Lung (tissue), 11 donors: ENCODE measurements at regions not wholly inside any gene's neighbourhood (a gene's known extent, or its start where the extent isn't known, plus 50 kb on each side); places are given as distances from the start of the nearest gene placed in this dataset.

Source experiments
- ATAC-seq: fragments of 200-7000 bp; cut with Tn5 transposase; one replicate; pipeline ENCODE4 v1.9.1; 2020; ENCODE audit warnings: moderate number of reproducible peaks; ENCODE audit not compliant: insufficient read depth, low FRiP score
- DNase-seq, 3 donors: peaks; one replicate each; pipeline ENCODE4 v3.0.0-alpha.2; 2013 to 2017
- H3K27ac ChIP-seq, 2 donors: one replicate each; pipeline ENCODE4 v1.5.1; 2013; ENCODE audit warnings: mild to moderate bottlenecking in 2 of 2, moderate library complexity in 2 of 2, control low read depth in 1 of 2, inconsistent platforms in 1 of 2, low read depth in 1 of 2, low read length in 1 of 2
- H3K27me3 ChIP-seq, 3 donors: one replicate each; pipeline ENCODE4 v1.5.1; 2013; ENCODE audit warnings: low read length in 2 of 3; ENCODE audit not compliant: control insufficient read depth in 3 of 3, insufficient read depth in 3 of 3
- H3K36me3 ChIP-seq, 4 donors: one replicate each; pipeline ENCODE4 v1.5.1; 2013; ENCODE audit warnings: low read length in 4 of 4, mild to moderate bottlenecking in 1 of 4, moderate library complexity in 1 of 4; ENCODE audit not compliant: control insufficient read depth in 4 of 4, insufficient read depth in 4 of 4
- H3K4me1 ChIP-seq, 5 donors: one replicate each; pipeline ENCODE4 v1.5.1; 2013; ENCODE audit warnings: low read length in 5 of 5, mild to moderate bottlenecking in 2 of 5, moderate library complexity in 1 of 5; ENCODE audit not compliant: control insufficient read depth in 5 of 5, insufficient read depth in 5 of 5
- H3K4me3 ChIP-seq: one replicate; pipeline ENCODE4 v1.5.1; 2013; ENCODE audit warnings: mild to moderate bottlenecking, control low read depth, moderate library complexity
- H3K9ac ChIP-seq, 2 donors: one replicate each; pipeline ENCODE4 v1.5.1; 2013; ENCODE audit warnings: low read length in 2 of 2, control low read depth in 1 of 2; ENCODE audit not compliant: insufficient read depth in 1 of 2
- H3K9me3 ChIP-seq, 4 donors: one replicate each; pipeline ENCODE4 v1.5.1; 2013; ENCODE audit warnings: low read length in 3 of 4, mild to moderate bottlenecking in 1 of 4, moderate library complexity in 1 of 4; ENCODE audit not compliant: control insufficient read depth in 4 of 4, insufficient read depth in 3 of 4
- CTCF ChIP-seq: IDR thresholded peaks from 2 replicates; pipeline ENCODE4 v1.5.1; 2012; ENCODE audit warnings: mild to moderate bottlenecking; ENCODE audit errors: control extremely low read depth, extremely low read depth
- WGBS, 2 donors: extraction: QIAGEN DNeasy Blood & Tissue Kit; methylation state at CpG; one replicate each; pipeline ENCODE4 v1.1.7; 2013; 5-methylcytosine and 5-hydroxymethylcytosine counted together
- donor health status: control.
- donor health status: control.
- donor health status: Bipolar disorder and iron deficiency.
- donor health status: healthy.
- donor health status: DM: yes; HTN: yes; CAD: no.

- Histone ChIP-seq H3K4me1 (no peaks in the 10 kb centered on the region), H3K36me3 (no peaks in the 10 kb centered on the region), H3K27ac (no peak overlapping the region), H3K27me3 (no peaks in the 10 kb centered on the region), H3K4me3 (no peak overlapping the region), H3K9me3 (no peaks in the 10 kb centered on the region), H3K9ac (no peak overlapping the region)
- no peak for ATAC-seq
- WGBS, 2 donors: 74 to 90% methylated on average over 2 of the region's 2 CpGs
- DNase-seq: no peak
- no peak for TF ChIP-seq CTCF
These were observed 116.5 kb upstream of the NEDD4L start for GRCh38 chr18:57927511-57927910.

GRCh38 chr18:57925706-57926105, 118.3 kb upstream of the NEDD4L start:
- TF ChIP-seq CTCF: no peak
- DNase-seq (no peak), ATAC-seq (no peak)
- H3K36me3 ChIP-seq: no peaks in the 10 kb centered on the region
- H3K9ac ChIP-seq: no peak overlapping the region
- H3K4me1 ChIP-seq: no peaks in the 10 kb centered on the region
- no peaks in the 10 kb centered on the region for H3K27me3 ChIP-seq
- H3K4me3 ChIP-seq: no peak overlapping the region
- no peak overlapping the region for H3K27ac ChIP-seq
- H3K9me3 ChIP-seq: no peaks in the 10 kb centered on the region
- WGBS, 2 donors: 77 to 91% methylated on average over 1 of the region's 1 CpG

GRCh38 chr18:57923611-57924010, 120.4 kb upstream of the NEDD4L start:
- no peak for ATAC-seq

More at GRCh38 chr18:57923611-57924010, 120.4 kb upstream of the NEDD4L start:
- Histone ChIP-seq H3K27ac (no peak overlapping the region), H3K36me3 (no peaks in the 10 kb centered on the region), H3K4me1 (no peaks in the 10 kb centered on the region), H3K27me3 (no peaks in the 10 kb centered on the region), H3K9me3 (no peaks in the 10 kb centered on the region), H3K9ac (no peak overlapping the region), H3K4me3 (no peak overlapping the region)
- TF ChIP-seq CTCF: no peak
- 78 to 82% methylated on average over 5 of the region's 5 CpGs for WGBS, 2 donors
- no peak for DNase-seq
